RWPE1 (cell line): ENCODE measurements at regions not wholly inside any gene's neighbourhood (a gene's known extent, or its start where the extent isn't known, plus 50 kb on each side); places are given as distances from the start of the nearest gene placed in this dataset.

Experiments used
- CTCF ChIA-PET: fragments of 350-600 bp; sonication (Branson Sonifier 250); formaldehyde crosslinking; extraction: SDS; loops from one replicate; lab custom pipeline; 2021; lab: Yijun Ruan, JAX
- POLR2A ChIA-PET: fragments of 400-600 bp; formaldehyde crosslinking; extraction: SDS; loops from one replicate; lab custom pipeline; 2020; ENCODE audit warnings: antibody characterized with exemption; ENCODE audit not compliant: low non-redundant PET; lab: Yijun Ruan, JAX
- DNase-seq: peaks from one replicate; pipeline ENCODE4 v3.0.0; 2012; ENCODE audit warnings: low spot score
- H3K27ac ChIP-seq: fragments of 450-650 bp; 2 replicates; pipeline ENCODE4 v1.5.1; 2017
- CTCF ChIP-seq: fragments of 450-650 bp; conservative IDR thresholded peaks from 2 replicates; pipeline ENCODE4 v1.5.1; 2017; ENCODE audit warnings: low read depth, mild to moderate bottlenecking

- ChIA-PET CTCF (no interaction called here), POLR2A (no interaction called here)
- TF ChIP-seq CTCF, result no peak
- no peak for DNase-seq
- H3K27ac ChIP-seq, result no peak overlapping the region
Observed at GRCh38 chr11:70925238-70925637, 327.1 kb downstream of the SHANK2 start.

- CTCF ChIA-PET, result no interaction called here
Observed at GRCh38 chr11:70926543-70927201, 325.7 kb downstream of the SHANK2 start.

GRCh38 chr11:70928854-70929598 is 323.4 kb downstream of the SHANK2 start:
- TF ChIP-seq CTCF, result no peak
- H3K27ac ChIP-seq, result no peak overlapping the region
- POLR2A ChIA-PET, result no interaction called here
- no peak for DNase-seq
- CTCF ChIA-PET, result interaction anchor here (0.6 kb wide), 1 partner anchor 301 kb away, joined by 3 read pairs; no protein-coding TSS in a partner anchor

More at GRCh38 chr11:70926543-70927201, 325.7 kb downstream of the SHANK2 start:
- POLR2A ChIA-PET, result no interaction called here
- no peak overlapping the region for H3K27ac ChIP-seq
- no peak for TF ChIP-seq CTCF
- DNase-seq, result no peak

GRCh38 chr11:70930215-70930614 is 322.2 kb downstream of the SHANK2 start:
- ChIA-PET POLR2A (no interaction called here), CTCF (interaction anchor here (0.5 kb wide), 1 partner anchor 220 kb away, joined by 3 read pairs; no protein-coding TSS in a partner anchor)
- no peak for DNase-seq
- no peak overlapping the region for H3K27ac ChIP-seq
- TF ChIP-seq CTCF, result no peak

- no peak overlapping the region for H3K27ac ChIP-seq
- no peak for DNase-seq
- ChIA-PET CTCF (no interaction called here), POLR2A (no interaction called here)
- no peak for TF ChIP-seq CTCF
Observed at GRCh38 chr11:70931430-70931829, 320.9 kb downstream of the SHANK2 start.

GRCh38 chr11:70933981-70934583 is 318.3 kb downstream of the SHANK2 start:
- no peak for TF ChIP-seq CTCF
- DNase-seq, result no peak
- no peak overlapping the region for H3K27ac ChIP-seq
- ChIA-PET CTCF (no interaction called here), POLR2A (no interaction called here)
